AG04450 (cell line): ENCODE measurements at regions not wholly inside any gene's neighbourhood (a gene's known extent, or its start where the extent isn't known, plus 50 kb on each side); places are given as distances from the start of the nearest gene placed in this dataset.

Experiments used
- CTCF ChIA-PET: fragments of 300-600, 350-600 bp; formaldehyde crosslinking; extraction: SDS; loops from one replicate; lab custom pipeline; 2022; ENCODE audit warnings: antibody characterized with exemption, inconsistent platforms; lab: Charles Lee
- POLR2A ChIA-PET: fragments of 350-600 bp; formaldehyde crosslinking; extraction: SDS; loops from one replicate; lab custom pipeline; 2021; ENCODE audit warnings: antibody characterized with exemption, inconsistent platforms; lab: Yijun Ruan, JAX
- DNase-seq: peaks from one replicate; pipeline ENCODE4 v3.0.0-alpha.2; 2011; ENCODE audit warnings: low read depth, low spot score
- H3K27ac ChIP-seq: one replicate; pipeline ENCODE4 v1.5.1; 2012; ENCODE audit warnings: low read depth, low read length, control low read depth
- H3K27me3 ChIP-seq: one replicate; pipeline ENCODE4 v1.6.0; 2012; ENCODE audit warnings: low read length; ENCODE audit not compliant: control insufficient read depth, insufficient read depth
- H3K4me3 ChIP-seq: 2 replicates; pipeline ENCODE4 v1.5.1; 2011; ENCODE audit warnings: mild to moderate bottlenecking, low read depth, low read length, control low read depth
- H3K9me3 ChIP-seq: 2 replicates; pipeline ENCODE4 v1.5.1; 2012; ENCODE audit warnings: low read length; ENCODE audit not compliant: control insufficient read depth, insufficient read depth
- TF ChIP-seq, protein P1 (sequence below): IDR thresholded peaks from 2 replicates; pipeline ENCODE4 v1.5.1; 2011; ENCODE audit warnings: low read depth, low read length, control low read depth, inconsistent platforms

DNA sequence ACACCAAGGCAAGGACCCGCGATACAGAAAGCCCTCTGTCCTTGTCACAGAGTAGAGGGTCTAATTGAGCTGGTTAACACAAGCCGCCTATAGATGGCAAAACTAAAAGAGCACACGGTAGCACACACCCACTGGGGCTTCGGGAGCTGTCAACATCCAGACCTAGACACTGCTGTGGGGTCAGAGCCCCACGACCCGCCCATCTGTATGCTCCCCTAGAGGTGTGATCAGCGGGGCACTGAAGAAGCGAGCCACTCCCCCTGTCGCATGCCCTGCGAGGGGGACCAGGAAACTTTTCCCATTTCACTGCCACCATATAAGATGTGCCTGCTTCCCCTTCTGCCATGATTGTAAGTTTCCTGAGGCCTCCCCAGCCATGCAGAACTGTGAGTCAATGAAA, 1255.8 kb upstream of the CDH8 start:
- POLR2A ChIA-PET, result no interaction called here
- no peak for DNase-seq

DNA sequence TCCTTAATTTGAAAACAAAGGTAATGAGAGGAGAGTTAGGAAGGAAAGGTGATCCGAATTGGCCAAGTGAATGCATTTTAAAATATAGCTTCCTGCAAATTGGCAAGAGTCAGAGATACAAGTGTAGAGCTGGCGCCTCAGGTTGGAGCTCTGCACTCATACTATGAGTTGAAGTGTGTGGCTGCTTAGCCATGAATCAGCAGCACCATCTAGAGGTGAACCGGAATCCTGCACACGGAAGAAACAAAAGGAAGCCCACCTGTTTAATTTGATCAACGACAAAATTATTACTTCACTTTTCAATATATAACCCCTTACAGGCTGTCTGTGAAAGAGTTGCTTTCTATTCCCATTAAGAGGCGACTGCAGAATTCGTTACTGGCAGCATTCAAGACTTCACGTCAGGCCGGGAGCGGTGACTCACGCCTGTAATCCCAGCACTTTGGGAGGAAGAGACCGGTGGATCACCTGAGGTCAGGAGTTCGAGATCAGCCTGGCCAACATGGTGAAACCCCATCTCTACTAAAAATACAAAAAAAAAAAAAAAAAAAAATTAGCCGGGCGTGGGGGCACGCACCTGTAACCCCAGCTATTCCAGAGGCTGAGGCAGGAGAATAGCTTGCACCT, 1253.7 kb upstream of the CDH8 start:
- no peak overlapping the region for H3K27ac ChIP-seq
- peaks cover 10% of the 10 kb centered on the region for H3K9me3 ChIP-seq
- CTCF ChIA-PET, result no interaction called here
- H3K27me3 ChIP-seq, result no peaks in the 10 kb centered on the region
- TF ChIP-seq, protein P1, sequence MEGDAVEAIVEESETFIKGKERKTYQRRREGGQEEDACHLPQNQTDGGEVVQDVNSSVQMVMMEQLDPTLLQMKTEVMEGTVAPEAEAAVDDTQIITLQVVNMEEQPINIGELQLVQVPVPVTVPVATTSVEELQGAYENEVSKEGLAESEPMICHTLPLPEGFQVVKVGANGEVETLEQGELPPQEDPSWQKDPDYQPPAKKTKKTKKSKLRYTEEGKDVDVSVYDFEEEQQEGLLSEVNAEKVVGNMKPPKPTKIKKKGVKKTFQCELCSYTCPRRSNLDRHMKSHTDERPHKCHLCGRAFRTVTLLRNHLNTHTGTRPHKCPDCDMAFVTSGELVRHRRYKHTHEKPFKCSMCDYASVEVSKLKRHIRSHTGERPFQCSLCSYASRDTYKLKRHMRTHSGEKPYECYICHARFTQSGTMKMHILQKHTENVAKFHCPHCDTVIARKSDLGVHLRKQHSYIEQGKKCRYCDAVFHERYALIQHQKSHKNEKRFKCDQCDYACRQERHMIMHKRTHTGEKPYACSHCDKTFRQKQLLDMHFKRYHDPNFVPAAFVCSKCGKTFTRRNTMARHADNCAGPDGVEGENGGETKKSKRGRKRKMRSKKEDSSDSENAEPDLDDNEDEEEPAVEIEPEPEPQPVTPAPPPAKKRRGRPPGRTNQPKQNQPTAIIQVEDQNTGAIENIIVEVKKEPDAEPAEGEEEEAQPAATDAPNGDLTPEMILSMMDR, result peak; percentile 10; the same call in 1 of the 2 replicates
- no peak for DNase-seq
- POLR2A ChIA-PET, result no interaction called here
- H3K4me3 ChIP-seq, result no peak overlapping the region

More for the DNA sequence above, 1255.8 kb upstream of the CDH8 start:
- CTCF ChIA-PET, result no interaction called here
- Histone ChIP-seq H3K27ac (no peak overlapping the region), H3K27me3 (no peaks in the 10 kb centered on the region), H3K4me3 (no peak overlapping the region), H3K9me3 (peaks cover 10% of the 10 kb centered on the region)
- TF ChIP-seq, protein P1, result no peak

DNA sequence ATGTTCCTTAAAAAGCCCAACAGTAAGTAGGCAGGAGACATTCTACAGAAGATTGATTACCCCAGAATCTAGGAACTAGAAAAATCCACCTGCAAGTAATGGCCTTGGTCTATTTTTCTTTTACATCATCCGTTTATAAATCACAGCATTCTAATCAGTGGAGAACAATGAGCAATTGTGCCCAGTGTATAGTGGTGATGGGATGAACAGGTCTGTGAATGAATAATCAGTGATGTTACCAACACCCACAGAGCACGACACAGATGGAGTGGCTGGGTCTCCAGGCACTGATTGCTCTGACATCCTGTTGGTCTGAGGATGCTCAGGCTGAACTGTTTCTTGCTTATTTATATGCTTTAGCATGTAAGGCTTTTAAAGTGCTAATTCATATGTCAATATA, 1251.2 kb upstream of the CDH8 start:
- Histone ChIP-seq H3K27me3 (no peaks in the 10 kb centered on the region), H3K9me3 (peaks cover 10% of the 10 kb centered on the region), H3K4me3 (no peak overlapping the region), H3K27ac (no peak overlapping the region)
- DNase-seq, result no peak
- TF ChIP-seq, protein P1, result no peak
- ChIA-PET POLR2A (no interaction called here), CTCF (no interaction called here)

DNA sequence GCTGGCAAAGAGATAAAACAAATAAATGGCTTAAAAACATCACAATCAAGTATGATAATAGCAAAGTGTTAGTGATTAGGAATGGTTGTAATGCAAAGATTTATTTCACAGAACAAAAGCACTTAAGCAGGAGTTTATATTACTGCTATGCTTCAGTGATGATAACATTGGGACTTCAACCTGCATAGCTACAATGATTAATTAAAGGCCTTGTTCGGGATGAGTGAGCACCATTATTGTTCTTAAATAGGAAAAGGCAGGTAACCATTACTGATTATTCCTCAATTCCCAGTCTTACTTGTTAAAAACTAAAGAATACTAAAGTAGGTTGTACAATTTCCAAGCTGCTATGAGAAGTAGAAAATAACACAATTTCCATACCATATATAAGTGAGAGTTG, 1247.5 kb upstream of the CDH8 start:
- ChIA-PET POLR2A (no interaction called here), CTCF (no interaction called here)
- Histone ChIP-seq H3K27ac (no peak overlapping the region), H3K4me3 (no peak overlapping the region), H3K27me3 (no peaks in the 10 kb centered on the region), H3K9me3 (no peaks in the 10 kb centered on the region)
- DNase-seq, result no peak
- TF ChIP-seq, protein P1, result no peak

DNA sequence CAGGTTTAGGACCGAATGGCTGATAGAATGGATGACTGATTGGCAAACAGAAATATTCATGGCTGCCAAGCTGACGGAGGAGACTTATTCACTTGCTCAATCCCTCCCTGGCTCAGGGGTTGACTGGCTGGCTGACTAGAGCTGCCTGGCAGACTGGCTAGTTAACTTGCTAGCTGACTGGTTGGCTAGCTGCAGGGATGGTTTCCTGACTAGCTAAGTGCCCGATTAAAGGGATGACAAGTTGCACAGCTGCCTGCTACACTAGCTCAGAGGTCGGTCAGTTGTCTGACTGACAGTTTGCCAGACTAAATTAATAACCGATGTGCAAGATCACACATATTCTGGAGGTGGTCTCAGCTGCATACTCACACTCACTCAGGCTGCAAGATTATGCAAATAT, 1208.4 kb upstream of the CDH8 start:
- Histone ChIP-seq H3K27me3 (no peaks in the 10 kb centered on the region), H3K9me3 (peaks cover 15% of the 10 kb centered on the region; the same call in 1 of the 2 replicates), H3K4me3 (no peak overlapping the region), H3K27ac (no peak overlapping the region)
- no peak for DNase-seq
- ChIA-PET POLR2A (no interaction called here), CTCF (no interaction called here)
- TF ChIP-seq, protein P1, result no peak
